ENCODE measurements at regions not wholly inside any gene's neighbourhood (a gene's known extent, or its start where the extent isn't known, plus 50 kb on each side); places are given as distances from the start of the nearest gene placed in this dataset.

GRCh38 chr9:17894501-17895160 is 315.8 kb downstream of the SH3GL2 start:
- no peak for DNase-seq

GRCh38 chr9:17900606-17901005 is 321.7 kb downstream of the SH3GL2 start:
- DNase-seq = no peak

- DNase-seq = peak; percentile 73
These were observed 326.5 kb downstream of the SH3GL2 start for GRCh38 chr9:17905366-17905765.

- peak; percentile 39 for DNase-seq
These were observed 326.9 kb downstream of the SH3GL2 start for GRCh38 chr9:17905781-17906175.

GRCh38 chr9:17906176-17906840 is 327.4 kb downstream of the SH3GL2 start:
- peak; percentile 59 for DNase-seq

- peak; percentile 37 for DNase-seq
These were observed 328.2 kb downstream of the SH3GL2 start for GRCh38 chr9:17906841-17907778.

GRCh38 chr9:17907779-17908508 is 329.1 kb downstream of the SH3GL2 start:
- DNase-seq = peak; percentile 63

- no peak for DNase-seq
These were observed 347.4 kb downstream of the SH3GL2 start for GRCh38 chr9:17926246-17926645.

GRCh38 chr9:17927616-17928015 is 348.8 kb downstream of the SH3GL2 start:
- DNase-seq = no peak

GRCh38 chr9:17928228-17928627 is 349.4 kb downstream of the SH3GL2 start:
- no peak for DNase-seq

- DNase-seq = no peak
These were observed 349.9 kb downstream of the SH3GL2 start for GRCh38 chr9:17928768-17929167.

GRCh38 chr9:17929506-17929905 is 350.6 kb downstream of the SH3GL2 start:
- no peak for DNase-seq

- DNase-seq = no peak
These were observed 351.2 kb downstream of the SH3GL2 start for GRCh38 chr9:17930071-17930470.

GRCh38 chr9:17936365-17936764 is 357.5 kb downstream of the SH3GL2 start:
- no peak for DNase-seq

GRCh38 chr9:17938035-17938655 is 359.3 kb downstream of the SH3GL2 start:
- no peak for DNase-seq

GRCh38 chr9:17942498-17942897 is 363.6 kb downstream of the SH3GL2 start:
- DNase-seq = no peak

- DNase-seq = no peak
These were observed 376.5 kb downstream of the SH3GL2 start for GRCh38 chr9:17955409-17955808.

- no peak for DNase-seq
These were observed 379.5 kb downstream of the SH3GL2 start for GRCh38 chr9:17958363-17958762.

- peak; percentile 17 for DNase-seq
These were observed 383.9 kb downstream of the SH3GL2 start for GRCh38 chr9:17962747-17963146.

GRCh38 chr9:17963498-17963897 is 384.6 kb downstream of the SH3GL2 start:
- peak; percentile 16 for DNase-seq

- no peak for DNase-seq
These were observed 388.9 kb downstream of the SH3GL2 start for GRCh38 chr9:17967731-17968130.
